ENCODE measurements at regions not wholly inside any gene's neighbourhood (a gene's known extent, or its start where the extent isn't known, plus 50 kb on each side); places are given as distances from the start of the nearest gene placed in this dataset.

DNA sequence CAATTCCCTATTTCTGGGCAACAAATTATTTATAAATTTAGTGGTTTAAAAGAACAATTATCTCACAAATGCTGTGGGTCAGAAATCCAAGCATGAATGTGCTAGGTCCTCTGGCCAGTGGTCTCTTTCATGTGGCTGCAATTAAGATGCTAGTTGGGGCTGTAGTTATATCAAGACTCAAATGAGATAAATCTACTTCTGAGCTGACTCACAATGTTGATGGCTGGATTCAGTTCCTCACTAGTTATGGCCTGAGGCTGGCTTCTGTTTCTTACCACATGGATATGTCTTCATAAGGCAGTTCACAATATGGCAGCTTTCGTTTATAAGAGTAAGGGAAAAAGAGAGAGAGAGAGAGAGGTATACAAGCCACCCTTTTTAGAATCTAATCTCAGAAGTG, 717.0 kb downstream of the PRELID2 start:
- TF ChIP-seq, protein P1, sequence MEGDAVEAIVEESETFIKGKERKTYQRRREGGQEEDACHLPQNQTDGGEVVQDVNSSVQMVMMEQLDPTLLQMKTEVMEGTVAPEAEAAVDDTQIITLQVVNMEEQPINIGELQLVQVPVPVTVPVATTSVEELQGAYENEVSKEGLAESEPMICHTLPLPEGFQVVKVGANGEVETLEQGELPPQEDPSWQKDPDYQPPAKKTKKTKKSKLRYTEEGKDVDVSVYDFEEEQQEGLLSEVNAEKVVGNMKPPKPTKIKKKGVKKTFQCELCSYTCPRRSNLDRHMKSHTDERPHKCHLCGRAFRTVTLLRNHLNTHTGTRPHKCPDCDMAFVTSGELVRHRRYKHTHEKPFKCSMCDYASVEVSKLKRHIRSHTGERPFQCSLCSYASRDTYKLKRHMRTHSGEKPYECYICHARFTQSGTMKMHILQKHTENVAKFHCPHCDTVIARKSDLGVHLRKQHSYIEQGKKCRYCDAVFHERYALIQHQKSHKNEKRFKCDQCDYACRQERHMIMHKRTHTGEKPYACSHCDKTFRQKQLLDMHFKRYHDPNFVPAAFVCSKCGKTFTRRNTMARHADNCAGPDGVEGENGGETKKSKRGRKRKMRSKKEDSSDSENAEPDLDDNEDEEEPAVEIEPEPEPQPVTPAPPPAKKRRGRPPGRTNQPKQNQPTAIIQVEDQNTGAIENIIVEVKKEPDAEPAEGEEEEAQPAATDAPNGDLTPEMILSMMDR (IDR thresholded peaks at IDR 0.05; ENCODE audit: borderline replicate concordance, extremely low read depth, low read length, poor library complexity, severe bottlenecking): no peak
- TF ChIP-seq EZH2 (IDR thresholded peaks at IDR 0.05; ENCODE audit: borderline replicate concordance, low read depth, low read length, severe bottlenecking): no peak
